ENCODE measurements at regions not wholly inside any gene's neighbourhood (a gene's known extent, or its start where the extent isn't known, plus 50 kb on each side); places are given as distances from the start of the nearest gene placed in this dataset.

DNA sequence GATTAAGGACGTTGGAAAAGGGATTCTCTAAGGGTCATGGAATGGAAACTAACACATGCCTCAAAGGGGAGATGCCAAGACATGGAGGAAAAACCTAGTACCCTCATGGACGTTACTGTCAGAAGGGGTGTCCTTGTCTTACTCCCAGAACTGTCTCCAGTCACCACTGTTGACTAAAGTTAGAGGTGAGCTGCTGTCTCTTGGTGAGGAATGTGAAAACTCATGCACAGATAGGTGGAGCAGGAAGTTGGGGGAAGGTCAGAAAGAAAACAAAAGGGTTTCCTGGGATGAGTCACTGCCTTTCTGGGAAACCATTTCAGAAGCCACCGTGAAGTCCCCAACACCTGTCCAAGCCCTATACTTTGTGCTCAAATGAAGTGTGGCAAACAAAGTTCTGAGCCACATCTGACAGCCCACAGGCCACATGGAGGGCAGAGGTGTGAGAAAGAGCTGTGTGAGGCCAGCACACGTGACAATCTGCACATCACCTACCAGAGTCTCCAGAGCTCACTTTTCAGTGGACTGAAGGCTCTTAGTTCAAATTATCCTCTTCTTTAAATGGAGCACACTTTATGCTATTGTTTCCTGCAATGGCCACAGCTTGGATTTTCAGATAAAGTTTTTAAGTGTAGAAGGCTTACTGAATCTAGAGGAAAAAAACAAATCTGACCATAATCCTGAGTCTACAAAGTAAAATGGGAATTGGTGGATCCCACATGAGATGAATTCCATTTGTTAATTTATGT is 92.9 kb upstream of the EGLN3 start:
- Histone ChIP-seq H3K27me3 (replicated peaks) (no peaks in the 10 kb centered on the region), H3K27ac (no peak overlapping the region), H3K36me3 (replicated peaks) (no peaks in the 10 kb centered on the region), H3K4me3 (ENCODE audit: low read depth, low read length) (no peak overlapping the region)
- TF ChIP-seq, protein P1, sequence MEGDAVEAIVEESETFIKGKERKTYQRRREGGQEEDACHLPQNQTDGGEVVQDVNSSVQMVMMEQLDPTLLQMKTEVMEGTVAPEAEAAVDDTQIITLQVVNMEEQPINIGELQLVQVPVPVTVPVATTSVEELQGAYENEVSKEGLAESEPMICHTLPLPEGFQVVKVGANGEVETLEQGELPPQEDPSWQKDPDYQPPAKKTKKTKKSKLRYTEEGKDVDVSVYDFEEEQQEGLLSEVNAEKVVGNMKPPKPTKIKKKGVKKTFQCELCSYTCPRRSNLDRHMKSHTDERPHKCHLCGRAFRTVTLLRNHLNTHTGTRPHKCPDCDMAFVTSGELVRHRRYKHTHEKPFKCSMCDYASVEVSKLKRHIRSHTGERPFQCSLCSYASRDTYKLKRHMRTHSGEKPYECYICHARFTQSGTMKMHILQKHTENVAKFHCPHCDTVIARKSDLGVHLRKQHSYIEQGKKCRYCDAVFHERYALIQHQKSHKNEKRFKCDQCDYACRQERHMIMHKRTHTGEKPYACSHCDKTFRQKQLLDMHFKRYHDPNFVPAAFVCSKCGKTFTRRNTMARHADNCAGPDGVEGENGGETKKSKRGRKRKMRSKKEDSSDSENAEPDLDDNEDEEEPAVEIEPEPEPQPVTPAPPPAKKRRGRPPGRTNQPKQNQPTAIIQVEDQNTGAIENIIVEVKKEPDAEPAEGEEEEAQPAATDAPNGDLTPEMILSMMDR (IDR thresholded peaks at IDR 0.05; ENCODE audit: low read depth, low read length, missing control alignments): no peak
- DNase-seq: no peak
- in situ Hi-C loops (cut with HindIII; ENCODE audit: low pct_ligation_motif_present, low sequenced_read_pairs): no loop called here

- TF ChIP-seq, protein P1 (IDR thresholded peaks at IDR 0.05; ENCODE audit: low read depth, low read length, missing control alignments): no peak
- DNase-seq: no peak
- H3K27ac ChIP-seq: no peak overlapping the region
- H3K4me3 ChIP-seq (ENCODE audit: low read depth, low read length): no peak overlapping the region
- no peaks in the 10 kb centered on the region for H3K36me3 ChIP-seq (replicated peaks)
- in situ Hi-C loops (cut with HindIII; ENCODE audit: low pct_ligation_motif_present, low sequenced_read_pairs): no loop called here
- H3K27me3 ChIP-seq (replicated peaks): no peaks in the 10 kb centered on the region
These were observed 90.3 kb upstream of the EGLN3 start for GRCh38 chr14:34041220-34041619.

DNA sequence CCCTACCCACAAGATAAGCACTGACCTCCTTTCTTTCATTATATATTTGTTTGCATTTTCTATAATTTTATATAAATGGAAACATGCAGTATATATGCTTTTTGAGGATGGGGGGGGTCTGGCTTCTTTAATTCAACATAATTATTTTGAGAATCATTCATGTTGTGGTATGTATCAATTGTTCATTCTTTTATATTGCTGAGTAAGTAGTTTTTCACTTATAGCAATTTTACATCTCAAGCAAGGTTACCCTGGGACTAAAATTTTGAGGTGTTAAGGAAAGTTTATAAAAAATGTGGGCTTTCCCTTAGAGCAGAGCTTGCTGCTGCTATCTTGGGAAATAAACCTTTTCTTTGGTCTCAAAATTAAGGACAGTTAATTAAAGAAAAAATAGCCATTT is 89.9 kb upstream of the EGLN3 start:
- H3K36me3 ChIP-seq (replicated peaks): no peaks in the 10 kb centered on the region
- in situ Hi-C loops (cut with HindIII; ENCODE audit: low pct_ligation_motif_present, low sequenced_read_pairs): no loop called here
- H3K27ac ChIP-seq: no peak overlapping the region
- DNase-seq: no peak
- no peak overlapping the region for H3K4me3 ChIP-seq (ENCODE audit: low read depth, low read length)
- H3K27me3 ChIP-seq (replicated peaks): no peaks in the 10 kb centered on the region
- TF ChIP-seq, protein P1 (IDR thresholded peaks at IDR 0.05; ENCODE audit: low read depth, low read length, missing control alignments): no peak

DNA sequence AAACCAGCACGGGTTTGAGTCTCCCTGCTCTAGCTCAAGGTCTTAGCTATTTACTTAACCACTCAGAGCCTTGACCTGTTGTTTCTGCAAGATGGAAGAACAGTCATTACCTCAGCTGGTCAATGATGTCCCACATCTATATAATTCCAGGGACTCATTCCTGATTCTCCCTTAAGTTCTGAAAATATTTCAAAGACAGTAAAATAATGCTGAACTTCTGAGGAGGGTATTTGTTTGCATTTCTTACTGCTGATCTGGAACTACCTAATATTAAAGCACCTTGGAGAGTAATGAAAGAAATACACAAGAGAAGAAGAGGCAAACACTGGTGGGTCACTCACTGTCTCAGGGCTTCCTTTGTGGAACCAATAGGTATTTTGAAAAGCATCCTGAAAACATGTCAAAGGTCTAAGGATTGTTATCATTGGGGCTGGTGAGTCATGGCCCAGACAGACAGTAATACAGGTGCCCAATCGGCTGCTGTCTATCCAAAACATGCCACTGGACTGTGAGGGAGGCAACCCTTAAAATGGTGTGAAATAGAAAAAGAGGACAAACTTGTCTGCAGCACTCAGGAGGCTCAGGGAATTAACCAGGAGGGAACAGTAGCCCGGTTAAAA is 88.7 kb upstream of the EGLN3 start:
- DNase-seq: no peak
- Histone ChIP-seq H3K36me3 (replicated peaks) (no peaks in the 10 kb centered on the region), H3K27me3 (replicated peaks) (no peaks in the 10 kb centered on the region), H3K4me3 (ENCODE audit: low read depth, low read length) (no peak overlapping the region), H3K27ac (no peak overlapping the region)
- TF ChIP-seq, protein P1 (IDR thresholded peaks at IDR 0.05; ENCODE audit: low read depth, low read length, missing control alignments): no peak
- in situ Hi-C loops (cut with HindIII; ENCODE audit: low pct_ligation_motif_present, low sequenced_read_pairs): no loop called here

DNA sequence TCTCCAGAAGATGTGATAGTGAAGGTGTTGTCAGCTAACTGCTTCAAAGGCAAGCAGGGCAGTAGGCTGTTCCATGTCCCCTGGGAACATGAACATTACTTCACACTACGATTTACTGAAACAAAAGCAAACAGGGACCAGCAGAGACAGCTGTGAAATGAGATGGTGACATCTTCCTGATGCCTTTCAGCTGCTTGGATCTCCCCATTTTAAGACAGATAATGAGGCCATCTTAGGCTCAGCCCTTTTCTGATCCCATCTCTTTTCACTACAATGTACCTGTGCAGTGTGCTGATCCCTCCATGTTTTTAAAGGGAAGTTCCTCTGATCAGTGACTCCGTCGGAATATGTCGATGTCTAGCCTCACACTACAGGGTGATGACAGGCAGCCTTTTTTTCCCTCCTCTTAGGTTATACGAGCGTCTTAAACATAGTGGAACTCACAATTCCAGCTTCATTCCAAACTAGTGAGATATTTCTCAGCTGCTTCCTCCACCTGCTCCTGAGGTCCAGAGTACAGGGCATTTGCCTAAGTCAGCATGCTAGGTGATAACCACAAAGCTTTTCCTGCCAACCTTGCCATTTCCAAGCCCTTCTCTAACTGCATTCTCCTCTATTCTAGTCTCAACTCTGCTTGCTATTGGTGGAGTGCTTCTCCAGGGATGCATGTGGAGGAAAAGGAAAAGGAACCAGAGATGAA is 87.6 kb upstream of the EGLN3 start:
- no peak for DNase-seq
- H3K27ac ChIP-seq: no peak overlapping the region

More for the DNA sequence above, 87.6 kb upstream of the EGLN3 start:
- in situ Hi-C loops (cut with HindIII; ENCODE audit: low pct_ligation_motif_present, low sequenced_read_pairs): no loop called here
- no peak overlapping the region for H3K4me3 ChIP-seq (ENCODE audit: low read depth, low read length)
- no peaks in the 10 kb centered on the region for H3K36me3 ChIP-seq (replicated peaks)
- no peaks in the 10 kb centered on the region for H3K27me3 ChIP-seq (replicated peaks)
- TF ChIP-seq, protein P1 (IDR thresholded peaks at IDR 0.05; ENCODE audit: low read depth, low read length, missing control alignments): no peak

Measured in brain microvascular endothelial cell (primary cell).